Left forelimb (tissue), 1 donor: ENCODE measurements at regions not wholly inside any gene's neighbourhood (a gene's known extent, or its start where the extent isn't known, plus 50 kb on each side); places are given as distances from the start of the nearest gene placed in this dataset.
"Not testable (repeated sequence)": the region's sequence is repeated elsewhere in the genome, so short reads cannot be mapped to it uniquely, and the experiment has no call there.

ENCODE experiments used
- DNase-seq: peaks from one replicate; pipeline ENCODE4 v3.0.0-alpha.2; 2018; ENCODE audit warnings: low spot score

DNA sequence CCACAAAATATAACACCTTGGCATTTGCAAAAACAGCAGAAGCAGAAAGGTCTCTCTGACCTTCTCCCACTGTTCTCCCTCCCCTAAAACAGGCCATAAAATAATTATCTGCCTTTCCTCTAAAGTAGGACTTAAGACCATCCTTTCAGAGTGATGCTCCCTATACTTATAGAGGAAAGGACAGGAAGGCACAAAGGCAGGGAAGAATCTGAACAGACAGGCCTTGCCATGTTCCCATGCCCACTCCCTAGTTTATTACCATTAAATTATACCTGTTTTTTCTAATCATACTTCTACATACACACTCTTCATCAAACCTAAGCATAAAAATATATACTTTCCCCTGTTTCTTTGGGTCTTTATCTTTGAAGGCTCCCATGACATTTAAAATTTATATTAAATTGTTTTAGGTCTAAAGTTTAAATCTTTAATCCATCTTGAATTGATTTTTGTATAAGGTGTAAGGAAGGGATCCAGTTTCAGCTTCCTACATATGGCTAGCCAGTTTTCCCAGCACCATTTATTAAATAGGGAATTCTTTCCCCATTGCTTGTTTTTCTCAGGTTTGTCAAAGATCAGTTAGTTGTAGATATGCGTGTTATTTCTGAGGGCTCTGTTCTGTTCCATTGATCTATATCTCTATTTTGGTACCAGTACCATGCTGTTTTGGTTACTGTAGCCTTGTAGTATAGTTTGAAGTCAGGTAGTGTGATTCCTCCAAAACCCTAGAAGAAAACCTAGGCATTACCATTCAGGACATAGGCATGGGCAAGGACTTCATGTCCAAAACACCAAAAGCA, 755.8 kb upstream of the ADGRB3 start:
- not testable (repeated sequence) for DNase-seq

GRCh38 chr6:67878216-67878615, 756.9 kb upstream of the ADGRB3 start:
- DNase-seq = not testable (repeated sequence)

DNA sequence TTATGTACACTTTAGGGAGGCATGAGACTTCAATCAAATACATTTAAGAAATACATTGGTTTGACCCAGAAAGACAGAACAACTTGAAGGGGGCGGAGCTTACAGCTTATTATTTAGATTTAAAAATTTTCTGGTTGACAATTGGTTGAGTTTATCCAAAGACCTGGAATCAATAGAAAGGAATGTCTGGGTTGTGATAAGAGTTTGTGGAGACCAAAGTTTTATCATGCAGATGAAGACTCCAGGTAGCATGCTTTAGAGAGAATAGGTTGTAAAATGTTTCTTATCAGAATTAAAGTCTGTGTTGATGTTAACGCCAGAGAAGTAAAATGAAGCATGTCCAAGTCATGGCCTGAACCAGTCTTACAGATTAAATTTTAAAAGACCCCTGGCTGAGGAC, 757.8 kb upstream of the ADGRB3 start:
- no peak for DNase-seq

- DNase-seq = no peak
These were observed 759.2 kb upstream of the ADGRB3 start for GRCh38 chr6:67875877-67876383.

GRCh38 chr6:67870321-67870720, 764.8 kb upstream of the ADGRB3 start:
- no peak for DNase-seq

GRCh38 chr6:67863346-67863745, 771.7 kb upstream of the ADGRB3 start:
- DNase-seq = no peak

GRCh38 chr6:67854098-67854497, 781.0 kb upstream of the ADGRB3 start:
- DNase-seq = no peak

- no peak for DNase-seq
These were observed 795.3 kb upstream of the ADGRB3 start for GRCh38 chr6:67839818-67840217.

- no peak for DNase-seq
These were observed 809.7 kb upstream of the ADGRB3 start for GRCh38 chr6:67825201-67825895.

- DNase-seq = no peak
These were observed 816.8 kb upstream of the ADGRB3 start for GRCh38 chr6:67818322-67818721.

DNA sequence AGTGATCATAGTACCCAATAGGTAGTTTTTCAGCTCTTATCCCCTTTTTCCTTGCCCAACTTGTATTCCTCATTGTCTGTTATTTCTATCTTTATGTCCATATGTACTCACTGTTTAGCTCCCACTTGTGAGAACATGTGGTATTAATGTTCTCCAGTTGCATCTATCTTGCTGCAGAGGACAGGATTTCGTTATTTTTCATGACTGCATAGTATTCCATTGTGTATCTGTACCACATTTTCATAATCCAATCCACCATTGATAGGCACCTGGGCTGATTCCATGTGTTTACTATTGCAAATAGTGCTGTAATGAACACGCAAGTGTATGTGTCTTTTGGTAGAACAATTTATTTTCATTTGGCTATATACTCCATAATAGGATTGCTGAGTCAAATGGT, 819.5 kb upstream of the ADGRB3 start:
- DNase-seq = no peak

DNA sequence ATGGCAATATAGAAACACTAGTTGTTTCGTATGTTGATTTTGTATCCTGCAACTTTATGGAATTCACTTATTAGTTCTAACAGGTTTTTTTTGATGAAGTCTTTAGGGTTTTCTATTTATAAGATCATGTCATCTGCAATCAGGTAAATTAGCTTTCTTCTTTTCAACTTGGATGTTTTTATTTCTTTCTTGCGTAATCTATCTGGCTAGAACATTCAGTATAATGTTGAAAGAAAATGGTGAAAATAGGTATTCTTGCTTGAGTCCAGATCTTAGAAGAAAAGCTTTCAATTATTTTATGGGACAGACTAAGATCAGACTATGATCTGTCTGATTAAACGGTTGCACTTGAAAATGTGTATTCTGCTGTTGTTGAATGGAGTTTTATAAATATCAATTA, 820.8 kb upstream of the ADGRB3 start:
- no peak for DNase-seq

DNA sequence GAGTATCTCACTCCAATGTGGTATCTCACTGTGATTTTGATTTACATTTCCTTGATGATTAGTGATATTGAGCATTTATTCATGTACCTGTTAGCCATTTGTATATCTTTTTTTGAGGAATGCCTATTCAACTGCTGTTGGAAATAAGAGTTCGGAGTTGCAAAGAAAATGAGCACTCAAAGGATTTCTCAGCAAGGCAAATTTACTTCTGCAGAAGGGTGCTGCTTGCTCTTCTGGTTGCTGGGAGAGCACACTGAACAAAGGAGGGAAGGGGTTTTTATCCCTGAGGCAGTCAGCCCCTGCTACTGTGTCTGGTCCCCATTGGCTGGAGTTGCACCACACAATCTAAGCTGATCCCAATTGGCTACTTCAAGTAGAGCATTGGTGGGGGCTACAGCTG, 822.4 kb upstream of the ADGRB3 start:
- no peak for DNase-seq

GRCh38 chr6:67812125-67812524, 823.0 kb upstream of the ADGRB3 start:
- DNase-seq = no peak

GRCh38 chr6:67811239-67812037, 823.6 kb upstream of the ADGRB3 start:
- no peak for DNase-seq

DNA sequence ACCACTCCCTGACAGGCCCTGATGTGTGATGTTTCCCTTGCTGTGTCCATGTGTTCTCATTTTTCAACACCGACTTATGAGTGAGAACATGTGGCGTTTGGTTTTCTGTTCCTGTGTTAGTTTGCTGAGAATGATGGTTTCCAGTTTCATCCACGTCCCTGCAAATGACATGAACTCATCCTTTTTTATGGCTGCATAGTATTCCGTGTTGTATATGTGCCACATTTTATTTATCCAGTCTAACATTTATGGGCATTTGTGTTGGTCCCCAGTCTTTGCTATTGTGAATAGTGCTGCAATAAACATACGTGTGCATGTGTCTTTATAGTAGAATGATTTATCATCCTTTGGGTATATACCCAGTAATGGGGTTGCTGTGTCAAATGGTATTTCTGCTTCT, 830.3 kb upstream of the ADGRB3 start:
- DNase-seq = not testable (repeated sequence)

- no peak for DNase-seq
These were observed 832.3 kb upstream of the ADGRB3 start for GRCh38 chr6:67802771-67803170.

DNA sequence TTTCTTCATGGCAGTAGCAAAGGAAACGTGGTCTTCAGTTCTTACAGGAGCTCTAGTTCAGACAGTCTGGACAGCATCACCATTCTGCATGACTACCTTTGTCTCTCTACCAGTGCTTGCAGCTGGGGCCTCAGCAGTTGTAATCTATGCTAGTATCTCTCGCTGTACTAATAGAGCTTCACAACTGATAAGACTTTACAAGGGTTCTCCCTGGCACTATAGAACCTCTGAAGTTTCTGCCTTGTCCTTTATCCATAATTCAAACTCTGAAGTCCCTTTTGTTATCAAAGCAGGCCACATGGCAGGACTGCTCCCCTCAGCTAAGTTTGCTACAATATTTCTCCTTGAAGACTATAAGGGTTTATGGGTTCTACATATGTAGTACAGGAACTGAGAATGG, 842.1 kb upstream of the ADGRB3 start:
- DNase-seq = no peak

DNA sequence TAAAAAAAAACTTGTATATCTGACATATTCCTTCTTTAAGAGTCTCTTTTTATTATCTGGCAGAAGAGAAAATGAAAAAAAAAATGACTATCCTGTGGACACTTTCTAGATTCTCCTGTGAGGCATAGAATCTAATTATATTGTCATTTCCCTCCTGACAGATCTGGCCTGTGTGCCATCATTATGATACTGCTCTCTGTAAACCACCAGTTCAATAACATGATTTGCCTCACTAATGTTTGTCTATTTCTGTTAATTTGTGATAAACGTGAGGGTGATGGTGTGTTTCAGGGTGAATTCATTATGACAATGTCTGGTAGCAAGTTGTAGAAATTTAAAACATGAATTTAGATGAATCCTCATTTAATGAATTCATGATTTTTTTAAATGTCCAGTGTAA, 844.5 kb upstream of the ADGRB3 start:
- no peak for DNase-seq

DNA sequence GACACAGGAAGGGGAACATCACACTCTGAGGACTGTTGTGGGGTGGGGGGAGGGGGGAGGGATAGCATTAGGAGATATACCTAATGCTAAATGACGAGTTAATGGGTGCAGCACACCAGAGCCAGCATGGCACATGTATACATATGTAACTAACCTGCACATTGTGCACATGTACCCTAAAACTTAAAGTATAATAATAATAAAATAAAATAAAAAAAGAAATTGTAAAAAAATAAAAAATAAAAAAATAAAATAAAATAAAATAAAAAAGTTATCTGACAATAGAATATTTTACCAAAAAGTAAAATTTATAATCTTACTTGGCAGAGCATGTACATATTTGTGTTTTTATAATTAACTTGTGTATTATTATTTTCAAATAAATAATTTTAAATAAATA, 848.0 kb upstream of the ADGRB3 start:
- DNase-seq = not testable (repeated sequence)

- DNase-seq = no peak
These were observed 855.2 kb upstream of the ADGRB3 start for GRCh38 chr6:67779876-67780275.

GRCh38 chr6:67775333-67775732, 859.7 kb upstream of the ADGRB3 start:
- DNase-seq = no peak

DNA sequence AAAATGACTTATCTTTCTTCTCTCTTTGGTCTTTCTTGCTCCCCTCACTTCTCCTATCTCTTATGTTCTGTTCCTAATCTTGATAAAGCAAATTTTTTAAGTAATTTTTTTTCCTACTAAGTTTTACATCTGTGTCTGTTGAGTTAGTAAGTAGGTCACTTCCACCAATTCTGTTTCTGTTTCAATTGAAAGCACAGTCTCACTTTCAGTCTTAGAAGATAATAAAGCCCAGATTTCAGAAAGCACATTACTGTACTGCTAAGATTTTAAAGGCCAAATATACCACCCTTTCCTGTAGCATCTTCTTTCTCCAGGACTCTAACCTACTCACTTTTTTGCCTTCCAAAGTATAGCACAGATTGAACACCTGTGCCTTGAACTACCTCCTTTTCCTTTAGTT, 866.1 kb upstream of the ADGRB3 start:
- no peak for DNase-seq
